H9 (cell line): ENCODE measurements at regions not wholly inside any gene's neighbourhood (a gene's known extent, or its start where the extent isn't known, plus 50 kb on each side); places are given as distances from the start of the nearest gene placed in this dataset.

Experiments used
- DNase-seq: peaks from one replicate; pipeline ENCODE4 v3.0.0-alpha.2; 2017
- H2AFZ ChIP-seq: one replicate; pipeline ENCODE4 v1.6.1; 2013; ENCODE audit warnings: mild to moderate bottlenecking, low read length, control low read depth, moderate library complexity
- H2AK5ac ChIP-seq: 2 replicates; pipeline ENCODE4 v1.6.1; 2013; ENCODE audit warnings: low read length, control low read depth, mixed read lengths; ENCODE audit not compliant: insufficient read length
- H2BK120ac ChIP-seq: one replicate; pipeline ENCODE4 v1.6.1; 2013; ENCODE audit warnings: low read depth, mild to moderate bottlenecking, low read length, control low read depth, inconsistent platforms; ENCODE audit not compliant: poor library complexity, severe bottlenecking
- H2BK12ac ChIP-seq: 2 replicates; pipeline ENCODE4 v1.6.1; 2013; ENCODE audit warnings: low read length, control low read depth, mixed read lengths, low read depth; ENCODE audit not compliant: insufficient read length
- H2BK15ac ChIP-seq: 2 replicates; pipeline ENCODE4 v1.6.1; 2013; ENCODE audit warnings: low read depth, low read length, control low read depth
- H2BK20ac ChIP-seq: one replicate; pipeline ENCODE4 v1.6.1; 2013; ENCODE audit warnings: low read depth, mild to moderate bottlenecking, low read length, control low read depth, inconsistent platforms; ENCODE audit not compliant: poor library complexity, severe bottlenecking
- H2BK5ac ChIP-seq: 2 replicates; pipeline ENCODE4 v1.6.1; 2013; ENCODE audit warnings: low read length, control low read depth, mixed read lengths; ENCODE audit not compliant: insufficient read length
- H3K14ac ChIP-seq: 2 replicates; pipeline ENCODE4 v1.6.1; 2013; ENCODE audit warnings: low read length, control low read depth; ENCODE audit not compliant: insufficient read depth
- H3K18ac ChIP-seq: 2 replicates; pipeline ENCODE4 v1.6.1; 2013; ENCODE audit warnings: low read depth, mild to moderate bottlenecking, mixed read lengths, low read length, control low read depth; ENCODE audit not compliant: insufficient read length
- H3K23ac ChIP-seq: 2 replicates; pipeline ENCODE4 v1.6.1; 2013; ENCODE audit warnings: low read length, control low read depth, mixed read lengths, low read depth; ENCODE audit not compliant: insufficient read length
- H3K23me2 ChIP-seq: 2 replicates; pipeline ENCODE4 v1.6.1; 2013; ENCODE audit warnings: low read depth, mild to moderate bottlenecking, mixed read lengths, low read length, control low read depth; ENCODE audit not compliant: insufficient read length, poor library complexity, severe bottlenecking
- H3K27ac ChIP-seq: 2 replicates; pipeline ENCODE4 v1.5.1; 2013; ENCODE audit warnings: low read length, control low read depth, mixed read lengths, low read depth; ENCODE audit not compliant: insufficient read length
- H3K27me3 ChIP-seq: 2 replicates; pipeline ENCODE4 v1.6.1; 2013; ENCODE audit warnings: low read length, control low read depth, inconsistent platforms; ENCODE audit not compliant: insufficient read depth
- H3K4ac ChIP-seq: 2 replicates; pipeline ENCODE4 v1.6.1; 2013; ENCODE audit warnings: low read depth, mild to moderate bottlenecking, control low read depth, inconsistent platforms, low read length, moderate library complexity
- H3K4me1 ChIP-seq: 2 replicates; pipeline ENCODE4 v1.6.1; 2013; ENCODE audit warnings: low read length, control low read depth, inconsistent platforms; ENCODE audit not compliant: insufficient read depth
- H3K4me2 ChIP-seq: 2 replicates; pipeline ENCODE4 v1.6.1; 2013; ENCODE audit warnings: low read length, control low read depth, mixed read lengths; ENCODE audit not compliant: insufficient read length, insufficient read depth
- H3K56ac ChIP-seq: 2 replicates; pipeline ENCODE4 v1.6.1; 2013; ENCODE audit warnings: low read depth, mild to moderate bottlenecking, mixed read lengths, low read length, control low read depth; ENCODE audit not compliant: insufficient read length
- H3K79me1 ChIP-seq: 2 replicates; pipeline ENCODE4 v1.6.1; 2013; ENCODE audit warnings: low read depth, mild to moderate bottlenecking, moderate library complexity, low read length, control low read depth, inconsistent platforms; ENCODE audit not compliant: insufficient read depth, poor library complexity, severe bottlenecking
- H3K79me2 ChIP-seq: 2 replicates; pipeline ENCODE4 v1.6.1; 2013; ENCODE audit warnings: low read length, control low read depth, inconsistent platforms; ENCODE audit not compliant: insufficient read depth
- H3K9ac ChIP-seq: 2 replicates; pipeline ENCODE4 v1.6.1; 2013; ENCODE audit warnings: low read length, control low read depth, mixed read lengths; ENCODE audit not compliant: insufficient read length; ENCODE audit errors: extremely low read depth
- H3K9me3 ChIP-seq: one replicate; pipeline ENCODE4 v1.6.1; 2013; ENCODE audit warnings: low read depth, low read length, inconsistent platforms; ENCODE audit not compliant: control insufficient read depth
- H3T11ph ChIP-seq: one replicate; pipeline ENCODE4 v1.6.1; 2013; ENCODE audit warnings: mild to moderate bottlenecking, low read length, control low read depth, inconsistent platforms
- H4K20me1 ChIP-seq: one replicate; pipeline ENCODE4 v1.6.1; 2013; ENCODE audit not compliant: control insufficient read depth, insufficient read length, insufficient read depth
- H4K5ac ChIP-seq: 2 replicates; pipeline ENCODE4 v1.6.1; 2013; ENCODE audit warnings: low read depth, mild to moderate bottlenecking, mixed read lengths, low read length, control low read depth; ENCODE audit not compliant: insufficient read length
- H4K8ac ChIP-seq: replicated peaks from 2 replicates; pipeline ENCODE4 v1.6.1; 2013; ENCODE audit warnings: low read length, control low read depth, mixed read lengths, low read depth; ENCODE audit not compliant: insufficient read length
- H4K91ac ChIP-seq: 2 replicates; pipeline ENCODE4 v1.6.1; 2013; ENCODE audit warnings: low read depth, mild to moderate bottlenecking, moderate library complexity, mixed read lengths, low read length, control low read depth; ENCODE audit not compliant: insufficient read length
- H3K27ac Mint-ChIP-seq, 3 experiments: 2 replicates in 2 of 3; 3 replicates in 1 of 3; pipeline ENCODE4 v1.8.0; 2020 to 2021; ENCODE audit warnings: mixed read lengths in 3 of 3, mild to moderate bottlenecking in 1 of 3, moderate library complexity in 1 of 3
- H3K27me3 Mint-ChIP-seq: 2 replicates; pipeline ENCODE4 v1.8.0; 2021; ENCODE audit warnings: low read depth, mild to moderate bottlenecking, moderate library complexity, mixed read lengths
- H3K36me3 Mint-ChIP-seq, 3 experiments: 2 replicates in 2 of 3; 3 replicates in 1 of 3; pipeline ENCODE4 v1.8.0; 2020 to 2021; ENCODE audit warnings: low read depth in 3 of 3, mixed read lengths in 3 of 3; ENCODE audit not compliant: insufficient read depth in 1 of 3
- H3K4me1 Mint-ChIP-seq, 2 experiments: 2 replicates each; pipeline ENCODE4 v1.8.0; 2020; ENCODE audit warnings: mixed read lengths in 2 of 2
- H3K4me3 Mint-ChIP-seq, 2 experiments: 2 replicates in 1 of 2; 3 replicates in 1 of 2; pipeline ENCODE4 v1.8.0; 2020 to 2021; ENCODE audit warnings: mild to moderate bottlenecking in 2 of 2, mixed read lengths in 2 of 2, moderate library complexity in 1 of 2
- H3K9me3 Mint-ChIP-seq, 2 experiments: 2 replicates in 1 of 2; 3 replicates in 1 of 2; pipeline ENCODE4 v1.8.0; 2020; ENCODE audit warnings: mild to moderate bottlenecking in 2 of 2, mixed read lengths in 2 of 2, moderate library complexity in 1 of 2
- CTCF ChIP-seq: fragments of 200-600 bp; sonication (generic); conservative IDR thresholded peaks from 3 replicates; pipeline ENCODE4 v1.8.0; 2021; ENCODE audit warnings: antibody characterized with exemption, mild to moderate bottlenecking
- WGBS: extraction: QIAGEN DNeasy Blood & Tissue Kit; methylation state at CpG from one replicate; pipeline ENCODE4 v1.1.7; 2013; ENCODE audit warnings: missing lambda C conversion rate, low lambda C conversion rate, mixed read lengths; ENCODE audit not compliant: insufficient read length; ENCODE audit errors: extremely low coverage; 5-methylcytosine and 5-hydroxymethylcytosine counted together

- Histone ChIP-seq H3K27ac (no peak overlapping the region), H3K9me3 (no peaks in the 10 kb centered on the region), H2AK5ac (no peak overlapping the region), H3T11ph (no peak overlapping the region), H3K18ac (no peak overlapping the region), H3K4me2 (no peak overlapping the region), H2BK12ac (no peak overlapping the region), H3K23me2 (no peaks in the 10 kb centered on the region), H3K9ac (no peak overlapping the region), H3K14ac (no peak overlapping the region), H4K91ac (no peak overlapping the region), H3K79me1 (no peaks in the 10 kb centered on the region), H2BK120ac (no peak overlapping the region), H2BK5ac (no peak overlapping the region), H2BK15ac (no peak overlapping the region), H2BK20ac (no peak overlapping the region), H2AFZ (no peak overlapping the region), H3K27me3 (no peaks in the 10 kb centered on the region), H3K56ac (no peak overlapping the region), H4K5ac (no peak overlapping the region), H3K23ac (no peak overlapping the region), H3K4me1 (no peaks in the 10 kb centered on the region), H3K4ac (no peak overlapping the region), H4K8ac (no peak overlapping the region), H3K79me2 (no peaks in the 10 kb centered on the region), H4K20me1 (no peaks in the 10 kb centered on the region)
- H3K36me3 Mint-ChIP-seq = no peaks in the 10 kb centered on the region
- no peaks in the 10 kb centered on the region for H3K9me3 Mint-ChIP-seq
- H3K4me1 Mint-ChIP-seq = no peaks in the 10 kb centered on the region
- no peak for TF ChIP-seq CTCF
- WGBS = no CpG with 5 or more reads among the region's 2 CpGs
- no peak for DNase-seq
- no peak overlapping the region for H3K4me3 Mint-ChIP-seq
- no peak overlapping the region for H3K27ac Mint-ChIP-seq
- H3K27me3 Mint-ChIP-seq = no peaks in the 10 kb centered on the region
Observed at GRCh38 chr3:117272274-117272673, 562.7 kb downstream of the TUSC7 start.
